MCF 10A (cell line): ENCODE measurements at regions not wholly inside any gene's neighbourhood (a gene's known extent, or its start where the extent isn't known, plus 50 kb on each side); places are given as distances from the start of the nearest gene placed in this dataset.
"Not testable (repeated sequence)": the region's sequence is repeated elsewhere in the genome, so short reads cannot be mapped to it uniquely, and the experiment has no call there.

ENCODE experiments used
- BruUV-seq: library from RNA; stranded (reverse); fragments of 400-500 nt; replicated peaks from 2 replicates; lab custom pipeline; 2021; lab: Mats Ljungman, UMichigan
- CTCF ChIA-PET: fragments of 300-600 bp; sonication (Branson Sonifier 250); formaldehyde crosslinking; extraction: SDS; loops from one replicate; lab custom pipeline; 2021; ENCODE audit warnings: antibody characterized with exemption, inconsistent platforms; lab: Yijun Ruan, JAX
- POLR2A ChIA-PET: fragments of 300-600, 350-650 bp; sonication (Branson Sonifier 250); formaldehyde crosslinking; extraction: SDS; loops from one replicate; lab custom pipeline; 2020; ENCODE audit warnings: antibody characterized with exemption, inconsistent platforms; lab: Yijun Ruan, JAX
- DNase-seq: peaks from one replicate; pipeline ENCODE4 v3.0.0-alpha.2; 2018; ENCODE audit not compliant: unreplicated experiment
- H3K27ac Mint-ChIP-seq: one replicate; pipeline ENCODE4 v1.8.0; 2022; ENCODE audit warnings: mild to moderate bottlenecking, low read depth, mixed read lengths; ENCODE audit not compliant: unreplicated experiment
- H3K27me3 Mint-ChIP-seq: one replicate; pipeline ENCODE4 v1.8.0; 2022; ENCODE audit warnings: mixed read lengths; ENCODE audit not compliant: insufficient read depth, unreplicated experiment
- H3K36me3 Mint-ChIP-seq: one replicate; pipeline ENCODE4 v1.8.0; 2022; ENCODE audit warnings: mild to moderate bottlenecking, moderate library complexity, mixed read lengths; ENCODE audit not compliant: insufficient read depth, unreplicated experiment
- H3K4me1 Mint-ChIP-seq: one replicate; pipeline ENCODE4 v1.8.0; 2022; ENCODE audit warnings: mixed read lengths; ENCODE audit not compliant: insufficient read depth, unreplicated experiment
- H3K4me3 Mint-ChIP-seq: one replicate; pipeline ENCODE4 v1.8.0; 2022; ENCODE audit warnings: mild to moderate bottlenecking, moderate library complexity, mixed read lengths; ENCODE audit not compliant: unreplicated experiment
- H3K9me3 Mint-ChIP-seq: one replicate; pipeline ENCODE4 v1.8.0; 2022; ENCODE audit warnings: mixed read lengths; ENCODE audit not compliant: unreplicated experiment
- CTCF ChIP-seq: fragments of 200-600 bp; IDR thresholded peaks from one replicate; pipeline ENCODE4 v1.8.0; 2022; ENCODE audit warnings: antibody characterized with exemption, mild to moderate bottlenecking; ENCODE audit not compliant: unreplicated experiment
- intact Hi-C: fragments of 100-400 bp; cut with micrococcal nuclease; formaldehyde crosslinking; loops from 2 replicates; pipeline ENCODE4 v1.14.1; 2022

- DNase-seq, result peak; percentile 11
- H3K27ac Mint-ChIP-seq, result no peak overlapping the region
- CTCF ChIA-PET, result interaction anchor here (0.6 kb wide), 2 partner anchors 72 to 285 kb away, joined by 3 to 5 read pairs; no protein-coding TSS in a partner anchor
- H3K4me1 Mint-ChIP-seq, result peaks cover 10% of the 10 kb centered on the region
- H3K4me3 Mint-ChIP-seq, result no peak overlapping the region
- no peaks in the 10 kb centered on the region for H3K36me3 Mint-ChIP-seq
- no peak for TF ChIP-seq CTCF
- intact Hi-C loops, result no loop called here
- POLR2A ChIA-PET, result no interaction called here
- no TSS peak for BruUV-seq
- H3K9me3 Mint-ChIP-seq, result no peaks in the 10 kb centered on the region
- no peaks in the 10 kb centered on the region for H3K27me3 Mint-ChIP-seq
Measured at GRCh38 chr7:37549076-37549931, 100.6 kb upstream of the ELMO1 start.

DNA sequence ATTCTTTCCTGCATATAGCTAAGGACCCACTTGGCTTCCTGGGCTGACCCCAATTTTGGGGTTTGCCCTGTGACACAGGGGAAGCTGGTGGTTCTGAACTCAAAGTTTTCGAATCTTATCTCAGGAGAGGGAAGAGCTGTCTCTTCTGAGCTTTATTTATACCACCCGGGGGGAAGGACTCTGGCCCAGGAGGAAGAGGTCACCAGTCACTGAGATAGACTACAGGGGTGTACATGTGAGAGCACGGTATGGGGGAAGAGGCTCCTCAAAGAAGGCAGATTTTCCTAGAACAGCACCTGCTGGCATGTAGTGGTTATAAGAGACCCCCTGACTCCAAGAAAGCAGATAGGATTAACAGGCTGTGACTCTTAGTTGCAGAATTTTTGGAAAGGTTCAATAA is 101.8 kb upstream of the ELMO1 start:
- H3K9me3 Mint-ChIP-seq, result no peaks in the 10 kb centered on the region

GRCh38 chr7:37550872-37551271 is 102.2 kb upstream of the ELMO1 start:
- intact Hi-C loops, result no loop called here
- Mint-ChIP-seq H3K4me3 (no peak overlapping the region), H3K36me3 (no peaks in the 10 kb centered on the region), H3K4me1 (peaks cover 10% of the 10 kb centered on the region), H3K27ac (no peak overlapping the region), H3K9me3 (no peaks in the 10 kb centered on the region), H3K27me3 (no peaks in the 10 kb centered on the region)
- BruUV-seq, result no TSS peak
- no peak for TF ChIP-seq CTCF
- POLR2A ChIA-PET, result interaction anchor here (0.9 kb wide), 1 partner anchor 10 kb away, joined by 4 read pairs; no protein-coding TSS in a partner anchor
- DNase-seq, result peak; percentile 15
- CTCF ChIA-PET, result interaction anchor here (0.6 to 1.0 kb wide), 2 partner anchors 20 to 312 kb away, joined by 3 read pairs; no protein-coding TSS in a partner anchor

More for the DNA sequence above, 101.8 kb upstream of the ELMO1 start:
- no peak for DNase-seq
- Mint-ChIP-seq H3K27ac (no peak overlapping the region), H3K4me1 (peaks cover 10% of the 10 kb centered on the region), H3K4me3 (no peak overlapping the region), H3K36me3 (no peaks in the 10 kb centered on the region), H3K27me3 (no peaks in the 10 kb centered on the region)
- no peak for TF ChIP-seq CTCF
- intact Hi-C loops, result no loop called here
- CTCF ChIA-PET, result interaction anchor here (1.0 kb wide), 1 partner anchor 20 kb away, joined by 3 read pairs; no protein-coding TSS in a partner anchor
- POLR2A ChIA-PET, result no interaction called here
- no TSS peak for BruUV-seq

GRCh38 chr7:37552030-37552429 is 103.4 kb upstream of the ELMO1 start:
- Mint-ChIP-seq H3K27me3 (no peaks in the 10 kb centered on the region), H3K36me3 (no peaks in the 10 kb centered on the region), H3K4me1 (peaks cover 5% of the 10 kb centered on the region), H3K9me3 (no peaks in the 10 kb centered on the region), H3K27ac (no peak overlapping the region), H3K4me3 (no peak overlapping the region)
- no peak for DNase-seq
- CTCF ChIA-PET, result no interaction called here
- intact Hi-C loops, result no loop called here
- POLR2A ChIA-PET, result interaction anchor here (0.9 kb wide), 1 partner anchor 9 kb away, joined by 4 read pairs; no protein-coding TSS in a partner anchor
- BruUV-seq, result no TSS peak
- no peak for TF ChIP-seq CTCF

- H3K27me3 Mint-ChIP-seq, H3K4me3 Mint-ChIP-seq, H3K27ac Mint-ChIP-seq, H3K4me1 Mint-ChIP-seq, H3K9me3 Mint-ChIP-seq, intact Hi-C loops, DNase-seq, H3K36me3 Mint-ChIP-seq, CTCF ChIA-PET, POLR2A ChIA-PET, BruUV-seq: not testable (repeated sequence)
Measured at GRCh38 chr7:37552439-37552838, 103.8 kb upstream of the ELMO1 start.
